ENCODE measurements at regions not wholly inside any gene's neighbourhood (a gene's known extent, or its start where the extent isn't known, plus 50 kb on each side); places are given as distances from the start of the nearest gene placed in this dataset.

GRCh38 chr17:22469941-22470340 lies 777.6 kb downstream of the KCNJ18 start:
- Histone ChIP-seq H3K79me2 (ENCODE audit: control insufficient read depth, insufficient read depth, low read length) (no peaks in the 10 kb centered on the region), H3K9me3 (replicated peaks; ENCODE audit: control insufficient read depth, insufficient read depth, low read length) (peaks cover 4% of the 10 kb centered on the region), H3K27ac (ENCODE audit: insufficient read depth, low read depth, low read length) (no peak overlapping the region), H2AFZ (ENCODE audit: low read depth, low read length) (no peak overlapping the region), H3K9ac (replicated peaks; ENCODE audit: extremely low read depth, insufficient read depth, low read length) (no peak overlapping the region), H3K36me3 (ENCODE audit: control insufficient read depth in 2 of 2, extremely low read depth in 1 of 2, insufficient read depth in 2 of 2, low read length in 2 of 2) (no peaks in the 10 kb centered on the region), H4K20me1 (replicated peaks; ENCODE audit: control insufficient read depth, extremely low read depth, insufficient read depth, low read length) (no peaks in the 10 kb centered on the region), H3K9me1 (replicated peaks; ENCODE audit: control insufficient read depth, extremely low read depth, insufficient read depth, low read length) (no peaks in the 10 kb centered on the region), H3K4me1 (ENCODE audit: control insufficient read depth, extremely low read depth, insufficient read depth, low read length) (no peaks in the 10 kb centered on the region), H3K27me3 (ENCODE audit: control insufficient read depth in 2 of 2, insufficient read depth in 2 of 2, low read length in 2 of 2) (no peaks in the 10 kb centered on the region), H3K4me2 (ENCODE audit: insufficient read depth, low read length) (no peak overlapping the region), H3K4me3 (replicated peaks in 1 of 3; ENCODE audit: insufficient read depth in 1 of 3, low read depth in 1 of 3, low read length in 3 of 3) (no peak overlapping the region)
- dilution Hi-C loops (cut with MboI; ENCODE audit: extremely low pct_ligation_motif_present, low sequenced_read_pairs) = no loop called here
- intact Hi-C loops (cut with micrococcal nuclease) = no loop called here
- FAIRE-seq = no peak
- TF ChIP-seq GATA2 (IDR thresholded peaks at IDR 0.05; ENCODE audit: insufficient read depth, insufficient read length, low read depth, low read length) (no peak), MAX (IDR thresholded peaks at IDR 0.05; ENCODE audit: insufficient read depth, insufficient read length) (no peak), POLR2A (IDR thresholded peaks at IDR 0.05; ENCODE audit: low read depth, low read length) (no peak), POLR2AphosphoS5 (IDR thresholded peaks at IDR 0.05; ENCODE audit: insufficient read depth, low read depth, low read length) (no peak), JUN (IDR thresholded peaks at IDR 0.05; ENCODE audit: borderline replicate concordance, insufficient read depth, insufficient read length, low read depth) (no peak), FOS (IDR thresholded peaks at IDR 0.05; ENCODE audit: borderline replicate concordance, insufficient read depth, low read length) (no peak), CTCF (IDR thresholded peaks at IDR 0.05; ENCODE audit: extremely low read depth in 1 of 2, insufficient read depth in 1 of 2, low read depth in 1 of 2, low read length in 2 of 2) (no peak), MYC (IDR thresholded peaks at IDR 0.05; ENCODE audit: low read depth, low read length) (no peak), EZH2 (IDR thresholded peaks at IDR 0.05; ENCODE audit: borderline replicate concordance, low read depth, low read length, severe bottlenecking) (no peak)
- ChIA-PET POLR2A (no interaction called here), CTCF (no interaction called here)
- no peak for DNase-seq (ENCODE audit: low read depth, low spot score)
- no TSS peak for BruUV-seq (replicated peaks)
